ENCODE measurements at regions not wholly inside any gene's neighbourhood (a gene's known extent, or its start where the extent isn't known, plus 50 kb on each side); places are given as distances from the start of the nearest gene placed in this dataset.

GRCh38 chr11:113526521-113526920 is 51.3 kb upstream of the DRD2 start:
- no peak for TF ChIP-seq CTCF (IDR thresholded peaks at IDR 0.05; ENCODE audit: control extremely low read depth in 1 of 3, insufficient read depth in 1 of 3, low read depth in 1 of 3, low read length in 3 of 3)
- TF ChIP-seq SP2 (IDR thresholded peaks at IDR 0.05; ENCODE audit: low read length), result no peak
- no peak for TF ChIP-seq EP300 (IDR thresholded peaks at IDR 0.05; ENCODE audit: borderline replicate concordance in 1 of 2, low read depth in 2 of 2, low read length in 2 of 2)
- no peak for TF ChIP-seq RFX5 (IDR thresholded peaks at IDR 0.05; ENCODE audit: borderline replicate concordance, low read depth, low read length)
- TF ChIP-seq JUND (IDR thresholded peaks at IDR 0.05; ENCODE audit: low read length), result no peak

Data from H1 (cell line).